NCI-H2227 (cell line): ENCODE measurements at regions not wholly inside any gene's neighbourhood (a gene's known extent, or its start where the extent isn't known, plus 50 kb on each side); places are given as distances from the start of the nearest gene placed in this dataset.
A peak's percentile ranks its signal among the peaks of the same experiment; 100 is the strongest.
"Not testable (repeated sequence)": the region's sequence is repeated elsewhere in the genome, so short reads cannot be mapped to it uniquely, and the experiment has no call there.

Experiments
- DNase-seq: peaks from one replicate; lab custom pipeline; 2025; ENCODE audit not compliant: unreplicated experiment; lab: John Stamatoyannopoulos, UW

DNA sequence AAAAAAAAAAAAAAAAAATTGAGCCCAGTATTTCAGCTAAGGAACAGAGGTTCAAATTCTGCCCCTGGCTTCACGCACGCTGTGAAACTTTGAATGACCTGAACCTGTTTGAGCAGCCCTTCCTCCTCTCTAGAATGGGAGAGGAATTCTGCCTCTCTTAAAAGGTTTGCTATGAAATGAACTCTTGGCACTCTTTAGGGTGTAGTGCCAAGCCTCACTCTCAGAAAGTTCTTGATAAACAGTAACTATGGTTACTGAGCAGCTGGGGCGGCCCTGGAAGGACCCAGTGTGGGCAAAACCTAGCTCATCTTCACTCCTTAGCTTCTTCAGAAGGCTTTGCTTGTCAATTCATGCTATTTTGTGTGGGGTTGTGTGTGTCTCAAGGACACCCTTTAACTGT, 73.7 kb downstream of the GEMIN8 start:
- peak; percentile 12 for DNase-seq

GRCh38 chrX:13955095-13955647, 74.5 kb downstream of the GEMIN8 start:
- peak; percentile 56 for DNase-seq

DNA sequence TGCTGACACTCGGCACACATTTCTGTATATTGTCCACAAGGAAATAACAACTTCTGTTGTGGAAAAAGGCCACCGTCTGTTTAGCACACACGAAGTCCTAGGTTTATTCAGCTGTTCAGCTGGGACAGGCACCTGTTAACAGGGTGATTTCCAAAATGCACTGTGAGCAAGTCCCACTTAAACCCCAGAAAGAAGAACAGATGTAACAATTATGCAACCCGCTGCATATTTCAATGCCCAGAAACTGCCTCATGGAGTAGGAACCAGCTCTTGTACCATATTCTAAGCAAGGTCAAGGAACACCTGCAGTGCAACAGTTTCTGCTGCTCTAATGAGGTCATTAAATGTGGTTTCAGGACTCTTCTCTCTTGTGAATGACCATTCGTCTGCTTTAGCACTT, 77.1 kb downstream of the GEMIN8 start:
- no peak for DNase-seq

- not testable (repeated sequence) for DNase-seq
Observed at GRCh38 chrX:13946223-13946622, 83.5 kb downstream of the GEMIN8 start.

DNA sequence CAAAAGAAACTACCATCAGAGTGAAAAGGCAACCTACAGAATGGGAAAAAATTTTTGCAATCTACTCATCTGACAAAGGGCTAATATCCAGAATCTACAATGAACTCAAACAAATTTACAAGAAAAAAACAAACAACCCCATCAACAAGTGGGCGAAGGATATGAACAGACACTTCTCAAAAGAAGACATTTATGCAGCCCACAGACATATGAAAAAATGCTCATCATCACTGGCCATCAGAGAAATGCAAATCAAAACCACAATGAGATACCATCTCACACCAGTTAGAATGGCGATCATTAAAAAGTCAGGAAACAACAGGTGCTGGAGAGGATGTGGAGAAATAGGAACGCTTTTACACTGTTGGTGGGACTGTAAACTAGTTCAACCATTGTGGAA, 83.9 kb downstream of the GEMIN8 start:
- DNase-seq: not testable (repeated sequence)

- no peak for DNase-seq
Observed at GRCh38 chrX:13940671-13941070, 89.0 kb downstream of the GEMIN8 start.

DNA sequence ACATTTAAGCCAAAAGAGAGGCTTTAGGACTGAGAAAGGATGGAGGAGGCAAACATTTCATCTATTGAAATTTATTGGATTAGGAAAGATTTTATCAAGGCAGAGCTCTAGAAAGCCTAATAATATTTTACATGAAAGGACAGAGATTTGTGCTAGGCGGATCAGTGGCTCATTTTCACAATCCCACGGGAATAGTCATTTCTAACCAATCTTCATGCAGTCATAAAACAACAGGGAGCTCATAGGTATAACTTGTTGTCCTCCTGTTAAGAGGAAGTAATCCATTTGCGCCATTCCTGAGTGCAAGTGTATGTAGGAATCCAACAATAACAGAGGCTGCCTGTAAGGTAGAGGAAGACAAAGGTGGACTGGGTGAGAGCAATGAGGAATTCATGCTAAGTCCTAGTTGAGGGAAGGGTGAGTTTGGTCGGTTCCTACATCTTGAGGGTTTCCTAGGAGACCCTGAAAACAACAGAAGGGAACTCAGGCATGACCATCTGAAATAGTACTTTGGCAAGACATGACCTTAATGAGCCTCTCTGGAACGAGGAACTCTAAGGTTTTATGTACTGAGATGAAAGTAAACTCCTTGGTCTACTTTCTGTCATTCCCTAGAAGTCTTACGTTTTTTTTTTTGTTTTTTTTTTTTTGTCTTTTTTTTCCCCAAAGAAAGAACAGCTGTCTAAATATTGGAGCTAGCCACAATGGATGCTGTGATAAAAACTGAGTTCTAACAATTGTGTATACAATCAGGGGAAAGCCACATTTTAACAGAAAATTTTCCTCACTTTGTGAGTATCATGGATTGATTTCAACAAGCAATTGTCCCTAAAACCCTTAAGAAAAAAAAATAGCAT, 89.7 kb downstream of the GEMIN8 start:
- peak; percentile 11 for DNase-seq

- DNase-seq: peak; percentile 54
Observed at GRCh38 chrX:13938829-13939530, 90.7 kb downstream of the GEMIN8 start.

DNA sequence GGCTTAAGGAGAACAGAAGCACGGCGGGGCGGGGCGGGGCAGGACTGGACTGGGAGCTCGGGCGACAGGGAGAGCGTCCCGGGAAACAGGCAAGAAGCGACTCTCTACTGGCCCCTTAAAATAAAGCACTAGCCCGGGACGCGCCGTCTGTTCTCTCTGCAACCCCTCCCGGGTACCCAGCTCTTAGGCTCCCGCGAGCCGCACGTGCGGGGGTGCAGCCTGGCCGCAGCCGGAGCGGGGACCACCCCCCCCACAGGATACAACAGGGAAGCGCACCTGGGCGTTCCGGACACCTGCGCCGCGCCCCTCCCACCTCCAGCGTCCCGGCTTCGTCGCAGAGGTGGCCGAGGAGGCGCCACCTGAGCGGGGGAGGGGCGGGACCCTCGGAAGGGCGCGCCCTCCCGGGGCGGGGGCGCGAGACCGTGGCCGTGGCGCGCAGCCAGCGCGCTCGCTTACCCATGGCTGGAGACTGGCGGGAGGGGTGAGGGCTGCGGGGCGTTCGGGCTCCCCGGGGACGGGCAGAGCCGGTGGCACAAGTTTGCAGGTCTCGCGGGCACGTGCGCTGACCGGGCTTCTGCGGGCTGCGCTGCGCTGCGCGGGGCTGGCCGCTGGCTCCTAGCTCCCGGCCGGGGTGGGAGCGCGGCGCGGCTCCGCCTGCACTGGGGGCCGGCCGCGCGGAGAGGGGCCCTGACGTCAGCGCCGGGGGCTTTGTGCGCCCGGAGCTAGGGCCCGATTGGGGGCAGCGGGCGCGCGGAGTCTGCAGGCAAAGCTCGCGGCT, 91.5 kb downstream of the GEMIN8 start:
- DNase-seq: peak; percentile 87

- peak; percentile 39 for DNase-seq
Observed at GRCh38 chrX:13937370-13938050, 92.2 kb downstream of the GEMIN8 start.

- DNase-seq: no peak
Observed at GRCh38 chrX:13936521-13937225, 93.0 kb downstream of the GEMIN8 start.

DNA sequence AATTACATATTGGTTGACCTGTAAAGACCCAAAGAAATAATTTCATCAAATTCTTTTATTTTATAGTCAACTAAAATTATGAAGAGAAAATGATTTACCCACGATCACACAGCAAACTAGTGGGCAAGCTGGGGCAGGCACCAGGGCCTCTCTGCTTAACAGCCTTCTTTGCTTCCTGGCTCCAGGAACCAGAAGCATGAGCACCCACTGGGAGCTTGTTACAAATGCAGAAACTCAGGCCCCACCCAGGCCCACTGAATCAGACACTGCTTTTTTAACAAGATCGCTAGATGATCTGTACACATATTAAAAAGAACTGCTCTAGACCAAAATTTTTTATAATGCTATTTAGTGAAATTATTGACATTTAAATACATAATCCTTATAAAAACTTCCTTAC, 95.0 kb downstream of the GEMIN8 start:
- no peak for DNase-seq

DNA sequence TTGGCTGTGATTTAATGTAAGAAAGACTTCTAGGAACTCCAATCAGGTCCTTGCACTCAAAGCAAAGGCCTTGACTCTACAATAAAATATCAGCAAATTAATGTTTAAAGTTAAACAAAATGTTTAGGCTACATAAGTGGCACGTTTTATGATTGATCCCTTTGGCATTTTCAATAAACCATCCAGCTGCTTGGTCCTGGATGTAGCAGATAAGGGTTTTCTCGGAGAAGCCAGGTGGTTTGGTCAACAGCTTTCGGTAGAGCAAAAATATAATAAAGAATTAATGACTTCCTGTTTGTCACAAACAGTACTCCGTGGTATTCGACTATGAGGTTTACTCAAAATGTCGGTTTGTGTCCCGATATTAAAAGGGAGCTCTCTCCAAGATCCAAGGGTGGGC, 95.8 kb downstream of the GEMIN8 start:
- no peak for DNase-seq

DNA sequence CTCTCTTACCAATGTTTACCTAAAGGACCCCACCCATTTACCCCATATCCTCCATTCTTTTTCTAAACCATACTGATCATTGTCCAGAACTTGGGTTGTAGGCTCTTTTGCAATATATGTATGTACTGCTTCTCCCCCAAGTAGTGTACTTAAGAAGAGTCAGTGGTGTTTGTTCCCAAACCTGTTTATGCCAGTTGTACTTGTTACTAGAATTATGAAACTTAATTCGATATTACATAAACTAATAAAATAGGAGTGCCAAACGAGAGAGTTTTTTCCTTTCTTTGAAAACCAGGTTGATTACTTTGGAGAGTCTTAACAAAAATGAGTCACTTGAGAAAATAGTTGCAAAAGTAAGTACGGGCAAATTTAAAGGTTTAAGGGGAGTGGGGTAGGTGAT, 96.3 kb downstream of the GEMIN8 start:
- DNase-seq: no peak

- no peak for DNase-seq
Observed at GRCh38 chrX:13932416-13932815, 97.3 kb downstream of the GEMIN8 start.

DNA sequence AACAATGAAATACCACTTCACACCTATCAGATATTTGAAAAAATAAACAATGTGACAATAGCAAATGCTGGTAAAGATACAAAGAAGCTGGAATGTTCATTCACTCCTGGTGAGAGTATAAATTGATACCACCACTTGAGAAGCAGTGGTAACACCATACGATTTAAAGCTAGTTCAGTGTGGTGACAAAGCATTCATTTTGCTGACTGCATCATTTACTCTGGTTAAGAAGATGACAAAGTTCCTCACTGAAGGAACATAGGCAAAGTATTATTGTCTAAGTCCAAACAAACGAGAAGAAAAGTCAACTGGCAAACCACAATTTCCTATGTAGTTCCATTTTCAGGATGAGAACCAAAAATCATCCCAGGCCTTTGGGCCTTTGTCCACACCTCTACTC, 102.5 kb downstream of the GEMIN8 start:
- DNase-seq: no peak

DNA sequence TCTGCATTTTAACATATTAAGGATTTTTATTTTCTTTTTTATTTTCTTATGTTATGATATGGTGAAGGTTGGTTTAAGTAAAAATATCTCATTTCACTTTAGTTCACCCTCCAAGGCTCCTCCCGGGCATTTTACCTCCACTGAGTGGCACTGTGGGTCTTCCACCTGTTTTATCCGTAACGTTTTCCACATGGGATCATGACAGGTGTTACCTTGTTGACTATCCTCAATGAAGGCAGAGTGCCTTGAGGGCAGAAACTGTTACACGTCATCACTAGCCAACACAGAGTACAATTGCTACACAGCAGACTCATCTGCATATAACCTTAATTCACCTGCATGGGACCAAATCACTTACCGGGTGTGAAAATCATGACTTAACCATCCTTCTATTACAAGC, 105.8 kb downstream of the GEMIN8 start:
- no peak for DNase-seq

DNA sequence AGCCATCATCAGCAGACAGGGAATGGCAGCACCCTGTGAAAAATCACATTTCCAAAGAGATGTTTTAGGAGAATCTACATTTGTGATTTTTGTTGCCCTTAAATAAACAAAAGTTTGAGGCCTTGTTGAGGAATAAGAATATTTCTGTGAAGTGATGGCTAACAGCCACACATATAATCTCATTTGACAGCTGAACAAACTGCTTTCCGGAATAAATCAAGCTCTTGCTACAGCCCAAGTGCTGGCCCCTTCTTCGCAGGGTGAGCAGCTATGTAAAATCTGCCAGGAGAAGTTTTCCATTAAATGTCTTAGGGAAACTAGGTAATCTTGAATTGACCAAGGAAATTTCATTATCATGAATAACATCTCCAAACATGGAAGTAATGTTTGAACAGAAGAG, 106.4 kb upstream of the GPM6B start:
- DNase-seq: no peak

GRCh38 chrX:13917507-13917906, 100.6 kb upstream of the GPM6B start:
- no peak for DNase-seq

DNA sequence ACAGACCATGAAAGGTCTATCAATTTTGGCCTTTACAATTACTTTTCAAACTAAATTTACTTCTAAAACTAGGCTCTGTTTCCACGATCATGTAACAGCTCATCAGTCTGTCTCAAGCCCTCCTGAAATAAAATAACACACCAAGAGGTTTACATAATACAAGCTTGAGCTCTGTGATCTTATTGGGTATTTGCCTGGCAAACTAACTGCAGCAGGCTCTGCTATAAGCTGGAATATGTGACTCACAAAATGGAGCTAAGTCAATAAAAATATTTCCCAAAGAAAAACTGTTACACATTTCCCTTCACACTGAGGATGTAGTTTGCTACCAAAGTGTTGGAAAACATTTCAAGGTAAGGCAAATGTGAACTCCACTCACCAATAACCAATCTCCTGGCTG, 94.7 kb upstream of the GPM6B start:
- DNase-seq: no peak
